Adrenal gland (tissue), 9 donors: ENCODE measurements at regions not wholly inside any gene's neighbourhood (a gene's known extent, or its start where the extent isn't known, plus 50 kb on each side); places are given as distances from the start of the nearest gene placed in this dataset.
"Not testable (repeated sequence)": the region's sequence is repeated elsewhere in the genome, so short reads cannot be mapped to it uniquely, and the experiment has no call there.

Source experiments
- DNase-seq, 7 donors: peaks; one replicate each; pipeline ENCODE4 v3.0.0-alpha.2; 2019 to 2020
- H3K27ac ChIP-seq, 5 donors: fragments of 200-600 bp; sonication (generic) in 4 of 5; 1 replicate in 3 of 5; 2 replicates in 2 of 5; pipeline versions ENCODE4 v1.5.1 to v1.8.0; 2016 to 2020; ENCODE audit warnings: mild to moderate bottlenecking in 1 of 5
- H3K27me3 ChIP-seq: fragments of 200-600 bp; 2 replicates; pipeline ENCODE4 v1.8.0; 2021
- H3K36me3 ChIP-seq, 2 donors: fragments of 200-600 bp; replicated peaks in 1 of 2; 1 replicate in 1 of 2; 2 replicates in 1 of 2; pipeline versions ENCODE4 v1.5.1 to v1.8.0; 2018 to 2022
- H3K4me1 ChIP-seq, 2 donors: fragments of 200-600 bp; replicated peaks in 1 of 2; 1 replicate in 1 of 2; 2 replicates in 1 of 2; pipeline versions ENCODE4 v1.5.1 to v1.8.0; 2018 to 2021
- H3K4me3 ChIP-seq, 4 donors: fragments of 200-600 bp; sonication (generic) in 3 of 4; one replicate each; pipeline ENCODE4 v1.5.1; 2016 to 2018
- H3K9me3 ChIP-seq, 3 donors: fragments of 200-600 bp; sonication (generic) in 1 of 3; replicated peaks in 1 of 3; 1 replicate in 2 of 3; 2 replicates in 1 of 3; pipeline versions ENCODE4 v1.5.1 to v1.8.0; 2016 to 2021
- CTCF ChIP-seq, 6 experiments: fragments of 450-650 bp in 4 of 6; fragments of 200-600 bp in 2 of 6; sonication (generic) in 1 of 6; IDR thresholded peaks; 1 replicate in 5 of 6; 2 replicates in 1 of 6; pipeline versions ENCODE4 v1.5.1 to v1.8.0; 2016 to 2021; ENCODE audit warnings: antibody characterized with exemption in 6 of 6, mild to moderate bottlenecking in 2 of 6, moderate library complexity in 1 of 6
- POLR2A ChIP-seq, 2 donors: fragments of 450-650 bp; IDR thresholded peaks; one replicate each; pipeline ENCODE4 v1.6.1; 2017; ENCODE audit warnings: antibody characterized with exemption in 2 of 2, mild to moderate bottlenecking in 2 of 2, moderate library complexity in 1 of 2
- WGBS, 4 donors: extraction: QIAGEN DNeasy Blood & Tissue Kit in 2 of 4; methylation state at CpG; one replicate each; pipeline versions ENCODE4 v1.1.5 to v1.1.7; 2013 to 2017; 5-methylcytosine and 5-hydroxymethylcytosine counted together
- intact Hi-C, 2 donors: fragments of 100-400 bp; cut with DNase I; formaldehyde crosslinking; loops; one replicate each; pipeline versions ENCODE4 v1.14.1 to v1.15.0; 2022 to 2023
- donor health status: healthy with polysubstance abuse.
- donor health status: Bipolar disorder and iron deficiency.
- donor health status: DM: yes; HTN: yes; CAD: no.
- donor health status: DM: no; HTN: no; CAD: no.
- donor health status: DM: no; HTN: no; CAD: no.

GRCh38 chr5:122661496-122662180 lies 113.2 kb upstream of the SNX2 start:
- Histone ChIP-seq H3K9me3 (no peaks in the 10 kb centered on the region), H3K36me3 (no peaks in the 10 kb centered on the region), H3K27ac (no peak overlapping the region), H3K4me3 (no peak overlapping the region), H3K4me1 (no peaks in the 10 kb centered on the region), H3K27me3 (no peaks in the 10 kb centered on the region)
- DNase-seq = peak in 1 of 7 donors; percentile 15
- intact Hi-C loops = no loop called here
- TF ChIP-seq POLR2A (IDR thresholded peaks at IDR 0.05) (no peak), CTCF (IDR thresholded peaks at IDR 0.05) (no peak)
- 29 to 68% (median 54%) methylated on average over 1 of the region's 1 CpG for WGBS, 4 donors

DNA sequence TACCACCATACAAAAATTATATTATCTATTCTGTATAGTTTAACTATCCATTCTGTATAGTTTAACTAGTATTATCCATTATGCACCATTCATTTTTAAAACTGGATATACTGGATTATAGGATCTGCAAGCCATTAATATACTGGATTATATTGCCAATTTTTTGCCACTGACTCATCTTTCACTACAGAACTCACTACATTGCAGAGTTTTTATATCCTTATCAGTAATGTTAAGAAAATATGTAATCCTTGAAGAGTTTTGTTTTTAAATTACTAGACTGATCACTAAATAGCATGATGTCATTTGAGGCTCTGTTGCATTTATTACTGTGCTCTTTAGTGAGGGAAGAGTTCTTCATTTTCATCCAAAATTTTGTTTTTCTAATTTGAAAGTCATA lies 109.8 kb upstream of the SNX2 start:
- intact Hi-C loops = no loop called here
- DNase-seq = no peak

DNA sequence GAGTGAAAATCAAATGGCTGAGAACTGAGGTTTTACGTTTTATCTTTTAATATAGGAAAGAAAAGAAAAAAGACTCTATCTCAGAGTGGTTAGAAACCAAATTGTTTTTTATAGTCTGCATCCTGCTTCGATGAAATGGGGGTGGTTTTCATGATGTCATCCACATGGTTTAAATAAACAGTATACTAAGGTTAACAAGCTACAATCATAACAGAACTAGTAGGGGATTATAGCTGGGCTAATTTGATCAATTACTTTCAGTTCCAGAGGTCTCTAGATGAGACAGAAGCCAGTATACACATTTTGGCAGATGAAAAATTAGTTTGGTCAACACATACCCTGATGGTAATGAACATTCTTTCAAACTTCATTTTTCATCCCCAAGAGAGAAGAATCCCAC lies 106.3 kb upstream of the SNX2 start:
- Histone ChIP-seq H3K36me3 (no peaks in the 10 kb centered on the region), H3K9me3 (no peaks in the 10 kb centered on the region), H3K27ac (no peak overlapping the region), H3K4me1 (no peaks in the 10 kb centered on the region), H3K4me3 (no peak overlapping the region), H3K27me3 (no peaks in the 10 kb centered on the region)
- DNase-seq = no peak
- no peak for TF ChIP-seq POLR2A (IDR thresholded peaks at IDR 0.05)
- TF ChIP-seq CTCF (IDR thresholded peaks at IDR 0.05) = no peak
- WGBS, 4 donors = 40 to 52% (median 47%) methylated on average over 2 of the region's 2 CpGs
- intact Hi-C loops = no loop called here

More for the DNA sequence above, 109.8 kb upstream of the SNX2 start:
- Histone ChIP-seq H3K9me3 (no peaks in the 10 kb centered on the region), H3K36me3 (no peaks in the 10 kb centered on the region), H3K27me3 (no peaks in the 10 kb centered on the region), H3K4me3 (no peak overlapping the region), H3K27ac (no peak overlapping the region), H3K4me1 (no peaks in the 10 kb centered on the region)
- no peak for TF ChIP-seq POLR2A (IDR thresholded peaks at IDR 0.05)
- TF ChIP-seq CTCF (IDR thresholded peaks at IDR 0.05) = no peak

GRCh38 chr5:122669709-122670108 lies 105.2 kb upstream of the SNX2 start:
- 22 to 90% (median 63%) methylated on average over 1 of the region's 1 CpG for WGBS, 4 donors
- intact Hi-C loops, H3K27ac ChIP-seq, DNase-seq, H3K36me3 ChIP-seq, H3K4me1 ChIP-seq, H3K27me3 ChIP-seq, H3K9me3 ChIP-seq, H3K4me3 ChIP-seq: not testable (repeated sequence)

DNA sequence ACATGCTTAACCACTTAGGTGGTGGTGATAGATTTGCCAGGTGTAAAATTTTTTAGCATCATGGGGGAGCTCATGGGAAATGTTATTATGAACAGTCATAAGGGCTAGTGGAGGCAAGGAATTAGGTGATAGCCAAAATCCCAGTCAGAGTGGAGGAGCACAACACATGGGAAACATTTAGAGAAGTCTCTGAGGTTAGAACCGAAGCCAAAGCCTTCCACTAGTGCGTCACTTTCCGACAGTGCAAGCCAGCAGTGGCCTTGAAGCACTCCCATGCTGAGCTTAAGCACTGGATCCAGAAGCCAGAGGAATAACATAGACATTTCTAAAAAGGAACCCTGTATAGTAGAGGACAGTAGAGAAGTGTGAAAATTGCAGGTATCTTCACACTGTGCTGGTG lies 101.5 kb upstream of the SNX2 start:
- 36 to 63% (median 46%) methylated on average over 3 of the region's 3 CpGs for WGBS, 4 donors
- H3K9me3 ChIP-seq = no peaks in the 10 kb centered on the region
- DNase-seq = peak; percentile 38 to 76 (median 65)
- H3K36me3 ChIP-seq = no peaks in the 10 kb centered on the region
- no peak overlapping the region for H3K27ac ChIP-seq
- no peak for TF ChIP-seq CTCF (IDR thresholded peaks at IDR 0.05)
- no peak for TF ChIP-seq POLR2A (IDR thresholded peaks at IDR 0.05)
- peaks cover 3% of the 10 kb centered on the region for H3K27me3 ChIP-seq
- H3K4me1 ChIP-seq = no peaks in the 10 kb centered on the region
- H3K4me3 ChIP-seq = no peak overlapping the region
- intact Hi-C loops = no loop called here
